ENCODE measurements at regions not wholly inside any gene's neighbourhood (a gene's known extent, or its start where the extent isn't known, plus 50 kb on each side); places are given as distances from the start of the nearest gene placed in this dataset.

- WGBS, 3 donors, result 50 to 56% (median 52%) methylated on average over 7 of the region's 7 CpGs
- DNase-seq, result no peak
Observed at GRCh38 chr9:107620801-107621200, 131.2 kb upstream of the KLF4 start.

GRCh38 chr9:107620236-107620635, 130.7 kb upstream of the KLF4 start:
- TF ChIP-seq EP300 (IDR thresholded peaks at IDR 0.05) (no peak), CTCF (IDR thresholded peaks at IDR 0.05) (no peak), POLR2A (IDR thresholded peaks at IDR 0.05) (no peak)
- Histone ChIP-seq H3K4me1 (ENCODE audit: insufficient read depth) (no peaks in the 10 kb centered on the region), H3K27ac (no peak overlapping the region), H3K27me3 (no peaks in the 10 kb centered on the region), H3K36me3 (no peaks in the 10 kb centered on the region), H3K4me3 (no peak overlapping the region), H3K9me3 (no peaks in the 10 kb centered on the region)
- DNase-seq, result no peak
- WGBS, 3 donors, result 92 to 96% (median 96%) methylated on average over 6 of the region's 6 CpGs
- intact Hi-C loops (cut with DNase I), result no loop called here

More at GRCh38 chr9:107620801-107621200, 131.2 kb upstream of the KLF4 start:
- TF ChIP-seq CTCF (IDR thresholded peaks at IDR 0.05) (no peak), POLR2A (IDR thresholded peaks at IDR 0.05) (no peak), EP300 (IDR thresholded peaks at IDR 0.05) (no peak)
- Histone ChIP-seq H3K27ac (no peak overlapping the region), H3K27me3 (no peaks in the 10 kb centered on the region), H3K36me3 (no peaks in the 10 kb centered on the region), H3K4me3 (no peak overlapping the region), H3K4me1 (ENCODE audit: insufficient read depth) (no peaks in the 10 kb centered on the region), H3K9me3 (no peaks in the 10 kb centered on the region)
- intact Hi-C loops (cut with DNase I), result no loop called here

GRCh38 chr9:107615321-107615720, 125.8 kb upstream of the KLF4 start:
- Histone ChIP-seq H3K9me3 (no peaks in the 10 kb centered on the region), H3K27me3 (no peaks in the 10 kb centered on the region), H3K27ac (no peak overlapping the region), H3K4me3 (no peak overlapping the region), H3K4me1 (ENCODE audit: insufficient read depth) (no peaks in the 10 kb centered on the region), H3K36me3 (no peaks in the 10 kb centered on the region)
- no peak for TF ChIP-seq EP300 (IDR thresholded peaks at IDR 0.05)
- no peak for TF ChIP-seq CTCF (IDR thresholded peaks at IDR 0.05)
- TF ChIP-seq POLR2A (IDR thresholded peaks at IDR 0.05), result no peak
- intact Hi-C loops (cut with DNase I), result no loop called here
- DNase-seq, result no peak
- 88 to 96% (median 91%) methylated on average over 1 of the region's 1 CpG for WGBS, 3 donors

- Histone ChIP-seq H3K27me3 (no peaks in the 10 kb centered on the region), H3K4me3 (no peak overlapping the region), H3K36me3 (no peaks in the 10 kb centered on the region), H3K9me3 (no peaks in the 10 kb centered on the region), H3K27ac (no peak overlapping the region), H3K4me1 (ENCODE audit: insufficient read depth) (no peaks in the 10 kb centered on the region)
- intact Hi-C loops (cut with DNase I), result no loop called here
- TF ChIP-seq EP300 (IDR thresholded peaks at IDR 0.05) (no peak), POLR2A (IDR thresholded peaks at IDR 0.05) (no peak), CTCF (IDR thresholded peaks at IDR 0.05) (no peak)
- DNase-seq, result no peak
- WGBS, 3 donors, result 74 to 83% (median 81%) methylated on average over 5 of the region's 5 CpGs
Observed at GRCh38 chr9:107614765-107615164, 125.2 kb upstream of the KLF4 start.

- Histone ChIP-seq H3K4me1 (ENCODE audit: insufficient read depth) (no peaks in the 10 kb centered on the region), H3K27ac (no peak overlapping the region), H3K27me3 (no peaks in the 10 kb centered on the region), H3K36me3 (no peaks in the 10 kb centered on the region), H3K9me3 (no peaks in the 10 kb centered on the region), H3K4me3 (no peak overlapping the region)
- intact Hi-C loops (cut with DNase I), result no loop called here
- DNase-seq, result no peak
- WGBS, 3 donors, result 64 to 100% (median 97%) methylated on average over 1 of the region's 1 CpG
- no peak for TF ChIP-seq POLR2A (IDR thresholded peaks at IDR 0.05)
- TF ChIP-seq CTCF (IDR thresholded peaks at IDR 0.05), result no peak
- no peak for TF ChIP-seq EP300 (IDR thresholded peaks at IDR 0.05)
Observed at GRCh38 chr9:107613321-107613720, 123.8 kb upstream of the KLF4 start.
